ELF-1 (cell line): ENCODE measurements at regions not wholly inside any gene's neighbourhood (a gene's known extent, or its start where the extent isn't known, plus 50 kb on each side); places are given as distances from the start of the nearest gene placed in this dataset.

Experiments used
- DNase-seq: peaks from one replicate; pipeline ENCODE4 v3.0.0-alpha.2; 2016; ENCODE audit warnings: low read depth, low spot score

DNA sequence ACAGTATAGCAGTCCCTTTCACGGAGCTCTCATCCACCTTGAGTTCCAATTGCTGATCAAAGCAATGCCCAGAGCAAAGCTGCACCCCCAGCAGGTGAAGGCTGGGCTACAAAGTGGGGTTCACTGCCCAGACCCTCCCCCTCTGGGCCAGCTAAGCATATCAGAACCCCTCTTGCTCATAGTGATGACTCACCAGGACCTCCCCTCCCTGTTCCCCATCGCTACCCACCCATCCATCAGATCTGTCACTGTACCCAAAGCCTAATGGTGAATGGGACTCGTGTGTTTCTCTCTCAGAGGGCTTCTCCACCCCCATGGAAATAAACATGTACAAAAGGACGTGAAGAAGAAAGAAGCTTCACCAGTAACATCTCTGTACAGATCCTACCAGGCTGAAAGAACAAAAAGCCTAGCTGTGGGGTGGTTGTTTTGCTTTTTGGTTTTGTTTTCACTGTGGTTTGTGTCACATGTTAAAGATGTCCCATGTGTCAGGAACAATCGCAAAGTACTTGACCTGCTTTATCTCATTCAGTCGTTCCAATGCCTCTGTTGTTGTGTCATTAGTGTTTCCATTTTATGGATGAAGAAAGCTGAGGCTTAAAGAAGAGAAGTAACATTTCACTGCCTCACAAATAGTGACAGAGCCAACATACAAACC, 518.5 kb downstream of the CD83 start:
- DNase-seq = no peak

DNA sequence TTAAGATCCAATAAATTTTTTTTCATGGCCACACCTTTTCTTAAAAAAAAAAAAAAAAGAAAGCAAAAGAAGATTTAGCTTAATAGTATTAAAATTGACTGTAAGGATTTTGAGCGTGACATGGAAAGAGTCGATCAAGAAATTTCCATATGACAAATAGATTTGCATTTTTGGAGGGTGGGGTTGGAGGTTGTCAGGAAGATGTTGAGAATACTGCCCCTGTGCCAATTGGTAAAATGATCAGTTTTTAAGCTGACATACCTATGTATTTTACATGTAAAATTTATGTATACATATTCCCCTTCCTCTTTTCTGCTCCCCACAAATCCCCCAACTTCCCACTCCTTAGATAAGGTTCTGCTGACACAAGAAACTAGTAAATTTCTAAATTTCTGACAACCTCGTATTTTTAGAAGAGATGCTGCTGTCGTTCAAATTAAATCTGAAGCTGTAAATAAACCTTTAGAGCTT, 520.9 kb downstream of the CD83 start:
- no peak for DNase-seq

DNA sequence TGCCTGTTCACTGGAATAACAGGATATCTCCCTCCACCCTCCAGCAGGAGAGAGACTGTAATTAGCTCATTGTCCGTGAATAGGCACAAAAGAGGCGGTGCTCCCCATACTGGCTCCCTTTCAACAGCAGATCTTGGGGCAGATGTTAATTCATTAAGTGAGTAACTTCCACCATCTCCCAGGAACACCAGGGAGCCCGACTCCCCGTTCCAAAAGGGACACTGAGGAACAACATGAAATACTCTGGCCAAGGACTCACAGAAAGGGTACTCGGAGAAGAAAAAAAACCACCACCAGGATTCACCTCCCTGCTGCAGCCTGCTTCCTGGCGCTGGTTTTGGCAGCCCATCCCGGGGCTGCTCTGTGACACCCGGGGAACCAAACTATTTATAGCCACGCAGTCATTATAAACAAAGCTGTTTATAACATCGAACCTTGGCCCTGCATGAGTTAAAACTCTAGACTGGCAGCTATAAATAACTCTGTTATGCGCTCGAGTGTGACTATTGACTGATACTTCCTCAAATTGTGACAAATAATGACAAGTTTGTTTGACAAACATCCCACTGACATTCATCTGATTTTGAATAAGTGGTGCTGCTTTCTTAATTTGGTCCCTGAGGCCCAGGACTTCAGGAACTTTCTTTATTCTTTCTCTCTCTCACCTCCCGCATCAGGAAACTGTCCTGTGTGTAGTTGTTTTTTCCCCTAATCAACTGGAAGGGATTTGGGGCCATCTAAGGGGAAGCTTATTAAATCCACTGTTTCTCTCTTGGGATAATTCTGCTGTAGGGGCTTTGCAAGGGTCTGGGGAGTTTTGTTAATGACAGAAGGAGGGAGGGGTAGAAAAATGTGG, 521.6 kb downstream of the CD83 start:
- DNase-seq = peak; percentile 54

DNA sequence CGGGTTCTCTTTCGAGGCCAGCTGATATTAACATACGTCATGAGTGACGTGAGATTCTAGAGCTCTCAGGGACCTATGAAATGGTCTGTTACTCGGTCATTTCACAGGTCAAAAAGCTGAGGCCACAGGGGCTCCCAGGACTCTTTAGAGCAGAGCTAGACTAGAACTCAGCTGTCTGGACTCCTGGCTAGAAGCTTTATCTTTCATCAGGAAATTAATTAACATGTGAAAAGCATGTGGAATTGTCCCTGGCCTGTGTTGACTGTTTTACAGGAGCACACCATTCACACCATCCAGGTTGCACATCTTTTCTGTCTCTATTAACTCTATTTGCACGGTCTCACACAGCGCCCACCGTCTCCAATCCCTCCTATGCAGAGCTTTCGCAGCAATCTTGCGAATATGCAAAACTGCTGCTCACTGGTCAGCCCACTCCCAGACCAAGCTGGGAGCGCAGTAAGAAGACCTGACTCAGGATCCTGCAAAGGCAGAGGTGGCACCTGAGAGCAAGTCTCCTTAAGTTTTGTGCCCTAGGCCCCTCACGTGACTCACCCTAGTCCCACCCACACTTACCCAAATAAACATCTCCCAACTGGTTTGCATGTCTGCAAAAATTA, 522.5 kb downstream of the CD83 start:
- peak; percentile 72 for DNase-seq

DNA sequence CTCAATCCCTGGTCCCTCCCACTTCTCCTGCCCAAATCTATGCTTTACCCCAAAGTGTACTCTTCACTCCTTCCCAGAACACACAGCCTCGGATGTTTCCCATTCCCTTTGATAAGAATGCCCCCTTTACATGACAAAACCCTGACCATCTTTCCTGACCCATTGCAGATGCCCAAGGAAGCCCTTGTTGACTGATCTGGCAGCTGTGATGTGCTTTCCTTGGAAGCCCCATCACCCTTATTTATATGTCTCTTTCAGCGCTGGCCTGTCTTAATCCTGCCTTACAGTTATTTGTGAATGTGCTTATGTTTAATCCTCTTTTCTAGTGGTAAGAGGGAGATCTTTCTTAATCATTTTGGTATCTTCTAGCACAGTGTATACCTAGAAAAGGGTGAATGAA, 523.1 kb downstream of the CD83 start:
- DNase-seq = no peak

DNA sequence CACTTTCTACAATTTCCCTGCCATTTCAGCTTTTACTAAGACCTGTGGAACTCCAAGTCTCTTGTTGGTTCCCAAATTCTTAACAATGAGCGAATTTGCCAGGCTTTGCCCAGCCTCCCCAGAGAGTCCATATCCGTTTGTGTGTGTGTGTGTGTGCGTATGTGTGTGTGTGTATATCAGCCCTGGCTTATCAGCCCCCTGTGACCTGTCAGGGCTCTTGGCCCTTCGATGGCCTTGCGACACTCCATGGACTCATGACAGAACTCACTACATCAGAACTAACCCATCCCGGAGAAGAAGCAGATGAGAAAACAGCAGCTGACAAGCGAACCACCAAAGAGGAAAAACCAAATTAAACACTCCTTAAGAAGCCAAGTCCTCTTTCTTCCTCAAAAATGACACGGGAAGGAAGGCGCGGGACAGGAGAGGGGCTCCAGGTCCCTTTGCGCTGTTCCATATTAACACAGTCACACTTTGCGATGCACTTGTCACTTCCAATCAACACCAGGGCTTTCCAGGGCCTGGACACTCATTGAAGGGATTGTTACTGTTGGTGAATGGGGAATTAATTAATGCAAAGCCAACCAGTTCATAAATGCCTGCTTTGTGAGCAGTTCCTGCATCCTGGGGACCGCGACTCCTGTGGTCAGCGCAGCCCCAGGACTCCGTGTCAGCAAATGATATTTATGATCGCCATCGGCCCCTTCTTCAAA, 524.0 kb downstream of the CD83 start:
- no peak for DNase-seq

DNA sequence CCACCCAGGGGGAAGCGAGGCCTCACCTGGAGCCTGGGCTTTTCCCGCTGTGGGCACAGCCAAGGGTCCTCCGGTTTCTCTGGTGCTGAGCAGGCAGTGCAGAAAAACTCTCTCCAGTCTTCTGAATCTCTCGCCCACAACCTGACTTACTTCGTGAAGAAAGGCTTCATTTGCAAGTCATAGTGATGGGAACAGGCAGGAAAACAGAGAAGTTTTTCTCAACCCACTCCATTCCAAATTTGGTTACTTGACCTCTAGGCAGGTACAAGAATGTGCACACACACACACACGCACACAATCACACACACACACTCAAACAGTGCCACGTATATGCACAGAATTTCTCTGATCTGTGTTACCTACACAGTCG, 524.5 kb downstream of the CD83 start:
- DNase-seq = no peak

DNA sequence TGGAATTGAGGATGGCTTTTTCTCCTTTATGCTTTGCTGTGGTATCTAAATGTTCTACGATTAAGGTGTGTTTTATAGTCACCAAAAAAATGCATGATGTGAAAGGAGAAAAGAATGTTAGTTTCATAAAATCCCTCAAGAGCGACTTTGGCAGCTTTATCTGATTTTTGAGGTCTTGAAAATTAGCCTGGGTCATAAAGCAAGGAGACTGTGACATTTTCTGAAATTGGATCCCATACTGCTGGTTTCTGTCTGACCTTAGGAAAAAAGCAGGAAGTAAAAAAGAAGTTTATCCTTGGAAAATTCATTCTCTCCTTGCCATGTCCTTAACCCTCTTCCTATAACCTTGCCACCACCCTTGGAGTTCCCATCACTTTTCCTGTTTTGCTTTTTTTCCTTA, 525.3 kb downstream of the CD83 start:
- DNase-seq = no peak

DNA sequence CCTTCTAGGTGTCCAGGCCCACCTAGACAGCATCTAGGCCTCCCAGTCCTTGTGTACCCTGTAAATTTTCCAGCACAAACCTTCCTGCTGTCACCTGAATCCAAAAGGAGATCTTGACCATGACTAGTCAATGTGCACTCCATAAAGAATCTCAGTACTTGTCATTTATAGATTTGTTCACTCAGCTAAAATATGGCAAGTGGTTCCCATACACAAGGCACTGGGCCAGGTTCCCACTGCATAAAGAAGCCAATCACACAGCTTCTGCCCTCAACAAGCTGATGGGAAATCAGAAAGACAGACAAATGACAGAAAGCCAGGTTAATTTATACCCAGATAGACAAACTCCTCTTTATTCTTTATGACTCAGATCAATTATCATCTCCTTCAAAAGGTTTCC, 526.8 kb downstream of the CD83 start:
- DNase-seq = no peak

DNA sequence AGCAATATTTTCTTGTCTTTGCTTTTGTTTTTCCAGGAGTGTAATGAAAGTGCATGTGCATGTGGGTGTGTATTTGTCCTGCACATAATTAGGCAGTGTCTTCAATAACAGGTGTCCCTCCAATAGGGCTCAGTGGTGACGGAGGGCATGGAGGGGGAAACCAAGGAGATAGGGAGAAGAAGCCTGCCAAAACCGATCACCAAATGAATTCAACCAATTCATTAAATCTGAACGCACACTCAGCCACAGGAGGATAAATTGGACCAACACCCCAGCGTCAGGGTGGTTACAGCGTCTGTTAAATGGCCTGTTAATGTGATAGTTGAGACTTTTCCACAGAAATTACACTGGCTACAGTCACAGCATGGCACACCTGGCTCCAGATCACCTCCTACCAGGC, 527.6 kb downstream of the CD83 start:
- DNase-seq = no peak

DNA sequence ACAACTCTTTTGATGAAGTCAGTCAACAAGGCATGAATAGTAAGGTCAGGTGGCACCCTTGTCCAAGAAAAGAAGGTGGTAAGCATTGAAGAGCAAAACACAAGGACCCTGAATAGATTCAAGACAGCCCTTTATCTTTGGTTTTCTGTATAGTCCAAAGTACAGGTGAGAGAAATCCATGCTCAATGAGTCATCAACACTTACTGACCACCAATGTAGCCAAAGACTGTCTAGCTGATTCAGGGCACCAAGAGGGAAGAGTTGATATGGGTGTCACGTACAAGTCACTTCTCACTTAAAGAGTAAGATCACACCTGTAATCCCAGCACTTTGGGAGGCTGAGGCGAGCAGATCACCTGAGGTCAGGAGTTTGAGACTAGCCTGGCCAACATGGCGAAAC, 528.3 kb downstream of the CD83 start:
- DNase-seq = no peak

DNA sequence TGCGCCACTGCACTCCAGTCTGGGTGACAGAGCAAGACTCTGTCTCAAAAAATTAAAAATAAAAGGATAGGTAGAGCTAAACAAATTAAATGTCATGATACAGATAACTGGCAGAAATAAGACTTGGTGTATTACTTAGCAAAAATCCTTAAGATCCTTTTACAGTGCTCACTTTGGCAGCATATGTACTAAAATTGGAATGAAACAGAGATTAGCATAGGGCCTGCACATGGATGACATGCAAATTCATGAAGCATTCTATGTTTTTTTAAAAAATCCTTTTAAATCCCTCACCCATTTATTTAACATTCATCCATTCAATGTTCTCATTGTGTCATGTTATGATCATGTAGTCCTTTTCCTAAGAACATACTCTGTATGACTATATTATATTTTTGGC, 528.8 kb downstream of the CD83 start:
- no peak for DNase-seq

DNA sequence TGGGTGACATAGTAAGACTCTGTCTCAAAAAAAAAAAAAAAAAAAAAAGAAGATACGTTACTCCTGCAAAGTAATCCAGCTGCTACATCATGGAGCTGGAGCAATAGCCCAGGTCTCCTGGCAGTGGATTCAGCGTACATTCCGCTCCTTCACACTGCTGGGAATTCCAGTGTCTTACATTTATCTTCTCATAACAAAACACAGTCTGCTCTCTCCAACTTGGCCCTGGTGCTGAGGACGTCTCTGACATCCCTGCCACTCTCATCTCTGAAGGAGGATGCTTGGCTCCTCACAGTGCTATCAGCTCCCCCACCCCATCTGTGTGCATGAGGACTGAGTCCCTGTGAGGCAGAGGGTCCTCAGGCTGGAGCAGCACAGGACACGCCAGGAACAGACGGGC, 529.8 kb downstream of the CD83 start:
- no peak for DNase-seq

DNA sequence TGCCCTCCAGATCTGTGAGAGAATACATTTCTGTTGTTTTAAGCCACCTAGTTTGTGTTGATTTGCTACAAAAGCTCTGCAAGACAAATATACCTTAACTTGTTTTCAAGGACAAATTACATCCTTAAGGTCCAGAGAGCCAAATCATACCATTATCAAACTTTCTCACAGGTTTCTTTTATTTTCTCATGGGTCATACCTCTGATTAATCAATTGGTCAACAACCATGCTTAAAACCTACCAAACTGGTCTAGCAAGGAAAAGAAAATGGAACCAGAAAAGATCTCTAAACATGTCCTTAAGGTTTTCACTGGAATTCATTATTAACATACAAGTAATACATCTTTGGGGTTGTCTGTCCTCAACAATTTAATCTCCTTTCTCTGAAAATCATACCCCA, 535.0 kb downstream of the CD83 start:
- no peak for DNase-seq

DNA sequence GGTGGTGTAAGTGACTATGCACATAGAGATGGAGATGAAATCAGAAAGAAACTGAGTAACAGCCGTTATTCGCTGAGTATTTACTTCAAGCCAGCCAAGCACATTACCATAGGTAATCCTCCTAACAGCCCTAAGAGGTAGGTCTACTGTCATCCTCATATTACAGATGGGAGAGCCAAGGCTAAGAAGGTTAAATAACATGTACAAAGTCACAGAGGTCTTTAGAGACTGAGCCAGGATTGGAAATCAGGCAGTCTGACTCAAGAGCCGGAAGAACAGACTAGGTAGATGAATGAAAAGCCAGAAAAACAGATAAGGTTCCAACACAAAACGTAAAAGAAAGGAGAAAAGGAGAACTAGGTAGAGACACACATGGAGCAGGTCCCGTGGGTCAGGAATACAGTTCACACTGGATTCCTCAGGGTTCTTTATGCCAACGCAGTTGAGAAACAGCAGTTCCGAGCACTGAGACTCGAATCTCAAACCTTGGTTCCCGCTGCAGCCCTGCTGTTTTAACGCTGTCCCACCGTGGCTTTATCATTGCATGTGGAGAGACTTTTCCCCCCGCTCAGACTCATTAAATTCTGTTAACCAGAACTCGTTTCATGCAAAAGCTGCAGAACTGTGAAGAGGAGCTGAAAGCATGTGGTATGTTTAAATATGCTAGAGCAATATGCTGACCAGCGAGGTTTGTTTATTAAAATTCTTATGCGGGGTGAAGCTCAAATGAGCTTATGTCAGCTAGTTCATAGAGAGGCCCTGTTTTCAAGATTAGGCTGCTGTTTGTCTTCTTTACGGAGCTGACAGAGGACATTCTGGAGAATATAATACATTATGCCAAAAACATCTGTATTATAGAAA, 537.9 kb downstream of the CD83 start:
- DNase-seq = no peak

DNA sequence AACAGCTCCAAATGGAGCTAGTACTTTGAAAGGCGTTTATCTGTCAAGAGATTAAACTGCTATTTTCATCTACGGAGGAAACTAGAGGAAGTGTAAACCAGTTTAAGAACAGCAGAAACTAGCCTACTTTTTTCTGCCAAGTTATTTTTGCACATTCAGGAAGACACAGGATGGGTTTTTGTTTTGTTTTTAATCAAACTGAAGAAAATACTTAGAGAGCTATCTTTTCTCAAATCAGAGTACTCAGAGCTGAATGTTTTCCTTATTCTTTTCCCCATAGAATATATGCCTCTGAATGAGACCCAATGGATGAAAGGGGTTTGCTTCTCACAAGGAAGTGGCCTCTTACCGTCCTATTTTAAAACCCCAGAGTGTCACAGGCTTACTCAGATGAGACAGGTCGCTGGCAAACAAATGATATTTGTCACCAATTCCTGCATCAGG, 538.5 kb downstream of the CD83 start:
- no peak for DNase-seq

DNA sequence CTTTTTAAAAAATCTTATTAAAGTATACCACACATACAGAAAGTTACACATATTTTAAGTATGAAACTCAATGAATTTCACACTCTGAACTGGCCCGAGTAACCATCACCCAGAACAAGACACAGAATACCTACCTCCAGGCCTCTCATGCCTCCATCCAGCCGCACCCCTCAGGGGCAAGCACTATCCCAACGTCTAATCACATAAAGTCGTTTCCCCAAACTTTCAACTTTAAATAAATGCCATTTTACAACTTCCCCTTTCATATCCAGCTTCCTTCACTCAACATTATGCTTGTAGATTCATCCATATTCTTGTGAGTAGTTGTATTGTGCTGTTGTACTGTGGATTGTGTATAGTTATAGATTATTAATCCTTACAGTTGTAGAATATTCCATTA, 539.1 kb downstream of the CD83 start:
- DNase-seq = no peak

DNA sequence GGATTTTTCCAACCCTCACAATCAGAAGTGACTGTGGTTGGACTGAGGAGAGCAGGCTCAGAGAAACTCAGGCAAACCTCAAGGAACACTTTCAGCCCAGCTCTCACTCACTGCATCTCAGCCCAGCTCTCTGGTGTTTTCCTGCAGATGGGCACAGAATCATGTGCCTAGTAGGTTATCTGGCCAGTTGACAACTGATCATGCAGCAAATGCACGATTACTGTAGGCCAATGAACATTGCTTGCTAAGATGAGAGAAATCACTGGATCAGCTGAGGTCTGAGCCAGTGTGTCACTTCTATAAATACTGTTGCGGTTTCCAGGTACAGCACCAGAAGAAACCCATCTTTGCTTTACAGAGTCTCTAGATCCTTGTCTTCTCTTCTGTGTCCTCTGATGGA, 540.5 kb downstream of the CD83 start:
- no peak for DNase-seq

DNA sequence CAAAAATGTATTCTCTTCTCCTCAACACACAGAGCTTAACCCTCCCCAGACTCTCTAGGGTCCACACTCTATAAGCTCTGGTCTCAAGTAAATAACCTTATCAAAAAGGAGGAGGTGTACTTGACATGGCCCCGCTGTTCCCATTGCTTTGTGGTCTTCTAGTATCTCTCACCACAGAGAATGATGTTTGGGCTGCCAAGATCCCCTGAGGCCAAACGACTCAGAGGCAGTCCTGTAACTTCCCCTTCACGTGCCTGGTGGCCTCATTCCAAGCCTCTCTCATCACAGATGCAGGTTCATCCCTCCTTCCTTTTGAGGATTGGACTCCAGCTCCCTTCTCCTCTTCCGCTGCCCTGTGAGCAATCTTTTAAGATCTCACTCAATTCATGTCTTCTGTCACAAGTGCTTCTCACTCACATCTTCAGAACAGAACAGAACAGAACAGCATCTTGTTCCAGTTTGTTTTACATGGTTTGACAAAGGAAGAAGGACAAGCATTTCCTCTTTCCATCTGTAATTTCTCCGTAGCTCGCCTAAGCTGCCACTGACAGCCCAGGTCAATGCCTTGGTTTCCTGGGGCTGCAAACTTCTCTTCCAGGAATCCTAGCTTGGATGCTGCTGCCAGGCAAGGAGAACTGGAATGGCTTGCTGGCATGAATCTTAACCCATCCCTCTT, 541.5 kb downstream of the CD83 start:
- peak; percentile 80 for DNase-seq

DNA sequence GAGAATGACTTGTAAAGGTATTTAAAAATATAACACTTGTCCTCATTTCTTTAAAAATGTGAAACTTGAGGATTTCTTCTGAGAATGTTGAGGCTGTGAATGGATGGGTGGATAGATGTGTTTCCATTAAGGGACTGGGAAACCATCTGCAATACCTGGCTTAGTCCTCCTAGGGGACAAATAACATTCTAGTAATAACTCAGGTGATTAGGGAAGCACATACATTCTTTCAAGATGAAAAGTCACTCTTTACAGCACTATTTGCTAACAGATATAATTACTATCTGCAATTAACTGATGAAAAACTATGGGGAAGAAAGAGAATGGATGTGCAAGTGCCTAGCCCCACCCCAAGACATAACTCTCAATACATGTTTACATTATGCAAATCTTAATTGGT, 542.3 kb downstream of the CD83 start:
- no peak for DNase-seq
